OCI-LY3 (cell line): ENCODE measurements at regions not wholly inside any gene's neighbourhood (a gene's known extent, or its start where the extent isn't known, plus 50 kb on each side); places are given as distances from the start of the nearest gene placed in this dataset.

Source experiments
- H2AFZ ChIP-seq: fragments of 200-600, 300-600 bp; shearing (Covaris generic); 2 replicates; pipeline ENCODE4 v1.6.0; 2014; ENCODE audit warnings: antibody characterized with exemption, low read depth, low read length
- H3K27ac ChIP-seq: fragments of 200-600, 300-600 bp; sonication (generic); 2 replicates; pipeline ENCODE4 v1.5.1; 2014; ENCODE audit warnings: mild to moderate bottlenecking, low read length, moderate library complexity, mixed read lengths
- H3K27me3 ChIP-seq: fragments of 200-600, 300-600 bp; sonication (generic); 2 replicates; pipeline ENCODE4 v1.6.1; 2014; ENCODE audit warnings: low read depth, low read length, mixed read lengths
- H3K36me3 ChIP-seq: fragments of 200-600, 300-600 bp; sonication (generic); replicated peaks from 2 replicates; pipeline ENCODE3; 2014; ENCODE audit warnings: low read depth, low read length, mixed read lengths
- H3K4me1 ChIP-seq: fragments of 300-600, 200-600 bp; sonication (generic); 2 replicates; pipeline ENCODE4 v1.6.1; 2014; ENCODE audit warnings: low read length, mixed read lengths
- H3K4me2 ChIP-seq: fragments of 200-600, 300-600 bp; sonication (generic); 2 replicates; pipeline ENCODE4 v1.6.1; 2014; ENCODE audit warnings: low read length, mixed read lengths
- H3K4me3 ChIP-seq: fragments of 300-600, 200-600 bp; sonication (generic); 2 replicates; pipeline ENCODE4 v1.5.1; 2014; ENCODE audit warnings: antibody characterized with exemption, mild to moderate bottlenecking, low read length, moderate library complexity
- H3K79me2 ChIP-seq: fragments of 300-600, 200-600 bp; shearing (Covaris generic); 2 replicates; pipeline ENCODE4 v1.6.1; 2014; ENCODE audit warnings: mild to moderate bottlenecking, low read length, mixed read lengths
- H3K9ac ChIP-seq: fragments of 300-600, 200-600 bp; shearing (Covaris generic); 2 replicates; pipeline ENCODE4 v1.6.0; 2014; ENCODE audit warnings: mild to moderate bottlenecking, low read length, moderate library complexity
- H3K9me3 ChIP-seq: fragments of 200-600, 300-600 bp; shearing (Covaris generic); 2 replicates; pipeline ENCODE4 v1.6.1; 2014; ENCODE audit warnings: low read length, mixed read lengths; ENCODE audit not compliant: insufficient read depth
- H4K20me1 ChIP-seq: fragments of 200-600, 300-600 bp; sonication (generic); 2 replicates; pipeline ENCODE4 v1.6.1; 2016; ENCODE audit warnings: low read length, mixed read lengths; ENCODE audit not compliant: insufficient read depth
- CTCF ChIP-seq: fragments of 200-600, 300-600 bp; sonication (generic); IDR thresholded peaks from 2 replicates; pipeline ENCODE4 v1.5.1; 2014; ENCODE audit warnings: antibody characterized with exemption, low read length, low read depth
- EZH2phosphoT487 ChIP-seq: fragments of 200-600 bp; shearing (Covaris generic); IDR thresholded peaks from 2 replicates; pipeline ENCODE4 v1.6.1; 2018; ENCODE audit warnings: antibody characterized with exemption, mixed run types, low read depth

DNA sequence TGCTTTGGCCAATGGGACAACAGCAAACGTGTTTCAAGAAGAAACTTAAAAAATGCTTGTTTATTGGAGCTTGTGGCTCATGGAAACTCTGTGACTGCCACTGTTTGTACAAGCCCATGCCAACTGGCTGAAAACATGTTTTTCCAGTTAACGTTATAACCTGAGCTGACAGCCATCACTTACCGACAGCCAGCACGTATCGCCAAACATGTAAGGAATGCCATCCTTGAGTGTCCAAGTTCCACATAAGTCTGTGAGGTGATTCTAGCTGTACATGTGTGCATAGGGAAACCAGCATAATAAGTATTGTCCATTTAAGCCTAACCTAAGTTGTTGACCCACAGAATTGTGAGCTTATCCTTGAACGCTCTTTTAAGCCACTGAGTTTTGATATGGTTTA lies 596.9 kb downstream of the TRHDE start:
- H3K36me3 ChIP-seq = no peaks in the 10 kb centered on the region
- no peaks in the 10 kb centered on the region for H3K27me3 ChIP-seq
- no peak overlapping the region for H3K9ac ChIP-seq
- no peaks in the 10 kb centered on the region for H3K9me3 ChIP-seq
- no peak overlapping the region for H3K4me3 ChIP-seq
- H3K27ac ChIP-seq = no peak overlapping the region
- no peak for TF ChIP-seq EZH2phosphoT487
- TF ChIP-seq CTCF = no peak
- no peaks in the 10 kb centered on the region for H3K79me2 ChIP-seq
- no peak overlapping the region for H3K4me2 ChIP-seq
- H3K4me1 ChIP-seq = no peaks in the 10 kb centered on the region
- no peaks in the 10 kb centered on the region for H4K20me1 ChIP-seq
- no peak overlapping the region for H2AFZ ChIP-seq

DNA sequence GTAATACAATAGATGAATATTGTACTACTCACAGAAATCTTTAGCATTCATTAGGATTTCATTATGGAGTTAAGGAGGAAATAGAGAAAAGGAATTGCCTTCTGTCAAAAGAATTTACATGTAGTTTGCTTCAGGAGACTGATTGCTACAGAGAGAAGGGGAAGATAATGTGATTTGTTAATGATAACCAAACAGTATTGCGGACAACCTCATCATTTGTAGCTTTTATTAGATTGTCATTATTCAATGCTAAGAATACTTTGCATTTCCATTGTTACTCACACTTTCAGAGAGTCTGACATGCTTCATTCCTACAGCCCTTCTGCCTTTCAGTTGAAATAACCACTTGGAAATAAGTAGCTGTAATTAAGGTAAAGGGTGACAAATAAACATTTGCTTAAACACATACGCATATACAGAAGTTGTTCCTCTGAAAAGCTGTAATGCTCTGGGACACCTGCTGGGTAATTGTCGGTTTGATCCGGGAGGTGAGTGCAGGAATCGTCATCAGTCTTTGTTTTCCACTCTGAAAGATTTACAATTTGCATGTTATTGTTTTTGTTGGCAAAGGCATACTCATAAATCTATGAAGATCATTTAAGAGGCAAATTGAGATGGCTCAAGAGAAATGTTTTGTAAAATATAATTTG lies 600.2 kb downstream of the TRHDE start:
- no peak overlapping the region for H3K27ac ChIP-seq
- H3K9ac ChIP-seq = no peak overlapping the region
- no peaks in the 10 kb centered on the region for H3K4me1 ChIP-seq
- no peak overlapping the region for H2AFZ ChIP-seq
- H3K27me3 ChIP-seq = no peaks in the 10 kb centered on the region
- no peak overlapping the region for H3K4me3 ChIP-seq
- TF ChIP-seq CTCF (no peak), EZH2phosphoT487 (no peak)
- H3K9me3 ChIP-seq = 0 out of 2 replicates have a peak, but pooled peaks cover 6% of the 10 kb centered on the region
- H3K4me2 ChIP-seq = no peak overlapping the region
- H4K20me1 ChIP-seq = no peaks in the 10 kb centered on the region
- H3K79me2 ChIP-seq = no peaks in the 10 kb centered on the region
- no peaks in the 10 kb centered on the region for H3K36me3 ChIP-seq

DNA sequence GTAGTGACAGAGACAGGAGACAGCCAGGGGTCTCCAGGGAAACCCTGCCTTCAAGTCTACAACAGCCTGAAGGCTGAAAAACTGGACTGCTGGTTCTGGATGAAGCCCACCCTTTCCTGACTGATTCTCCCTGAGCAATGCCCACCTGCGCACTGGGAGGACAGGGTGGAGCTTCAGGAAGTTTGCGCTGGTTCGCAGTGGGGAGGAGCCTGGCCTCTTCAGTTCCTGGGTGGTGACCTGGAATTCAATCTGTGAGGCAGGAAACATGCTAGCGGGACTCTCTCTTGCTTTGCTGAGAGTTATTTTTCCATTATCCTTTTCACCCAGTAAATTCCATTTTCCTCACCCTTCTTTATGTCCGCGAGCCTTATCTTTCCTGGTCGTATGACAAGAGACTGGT lies 600.8 kb downstream of the TRHDE start:
- no peak overlapping the region for H3K4me3 ChIP-seq
- no peak overlapping the region for H3K4me2 ChIP-seq
- no peaks in the 10 kb centered on the region for H3K36me3 ChIP-seq
- 0 out of 2 replicates have a peak, but pooled peaks cover 6% of the 10 kb centered on the region for H3K9me3 ChIP-seq
- TF ChIP-seq CTCF = no peak
- TF ChIP-seq EZH2phosphoT487 = no peak
- no peaks in the 10 kb centered on the region for H3K27me3 ChIP-seq
- H3K79me2 ChIP-seq = no peaks in the 10 kb centered on the region
- H3K27ac ChIP-seq = no peak overlapping the region
- H3K4me1 ChIP-seq = no peaks in the 10 kb centered on the region
- no peak overlapping the region for H3K9ac ChIP-seq
- H2AFZ ChIP-seq = no peak overlapping the region
- no peaks in the 10 kb centered on the region for H4K20me1 ChIP-seq

DNA sequence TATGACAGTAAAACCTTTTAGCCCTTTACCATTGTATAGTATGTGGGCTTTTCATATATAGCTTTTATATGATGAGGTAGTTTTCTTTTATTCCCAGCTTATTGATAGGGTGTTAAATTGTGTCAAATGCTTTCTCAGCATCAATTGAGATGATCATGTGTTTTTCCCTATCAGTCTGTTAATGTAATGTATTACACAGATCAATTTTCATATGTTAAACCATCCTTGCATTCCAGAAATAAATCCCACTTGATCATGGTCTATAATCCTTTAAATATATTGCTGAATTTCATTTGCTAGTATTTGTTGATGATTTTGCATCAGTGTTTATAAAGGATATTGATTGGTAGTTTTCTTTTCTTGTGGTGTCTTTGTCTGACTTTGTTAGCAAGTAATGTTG lies 603.9 kb downstream of the TRHDE start:
- 0 out of 2 replicates have a peak, but pooled peaks cover 6% of the 10 kb centered on the region for H3K9me3 ChIP-seq

More for the DNA sequence above, 603.9 kb downstream of the TRHDE start:
- Histone ChIP-seq H3K79me2 (no peaks in the 10 kb centered on the region), H3K9ac (no peak overlapping the region), H3K4me2 (no peak overlapping the region), H3K27me3 (no peaks in the 10 kb centered on the region), H2AFZ (no peak overlapping the region), H3K4me1 (no peaks in the 10 kb centered on the region), H4K20me1 (no peaks in the 10 kb centered on the region), H3K27ac (no peak overlapping the region), H3K36me3 (no peaks in the 10 kb centered on the region), H3K4me3 (no peak overlapping the region)
- TF ChIP-seq CTCF (no peak), EZH2phosphoT487 (no peak)
